GM21423 (cell line): ENCODE measurements at regions not wholly inside any gene's neighbourhood (a gene's known extent, or its start where the extent isn't known, plus 50 kb on each side); places are given as distances from the start of the nearest gene placed in this dataset.

Experiments
- ATAC-seq: cut with Tn5 transposase; IDR thresholded peaks from one replicate; pipeline ENCODE4 v1.9.1; 2021; ENCODE audit warnings: mild to moderate bottlenecking, moderate library complexity; ENCODE audit not compliant: unreplicated experiment

GRCh38 chr21:28227881-28228635, 764.6 kb downstream of the LTN1 start:
- ATAC-seq = no peak

DNA sequence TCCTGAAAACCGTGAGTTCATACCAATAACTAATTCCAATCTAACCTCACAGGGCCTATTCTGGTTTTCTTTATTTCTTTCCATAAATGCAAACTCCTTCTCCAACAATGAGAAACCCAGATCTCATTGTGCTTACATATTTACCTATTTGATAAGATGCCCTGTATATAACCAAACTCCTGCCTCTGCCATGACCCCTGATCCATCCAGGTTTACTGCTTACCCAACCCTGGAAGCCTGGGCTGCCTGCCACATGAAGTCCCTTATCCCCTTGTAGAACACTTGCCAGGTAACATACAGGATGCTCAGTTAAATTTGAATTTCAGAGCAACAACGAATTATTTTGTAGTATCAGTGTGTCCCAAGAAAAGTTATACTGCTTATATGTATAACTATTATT, 766.1 kb downstream of the LTN1 start:
- ATAC-seq = no peak

GRCh38 chr21:28224191-28224726, 768.4 kb downstream of the LTN1 start:
- no peak for ATAC-seq

GRCh38 chr21:28221984-28222383, 770.7 kb downstream of the LTN1 start:
- no peak for ATAC-seq

DNA sequence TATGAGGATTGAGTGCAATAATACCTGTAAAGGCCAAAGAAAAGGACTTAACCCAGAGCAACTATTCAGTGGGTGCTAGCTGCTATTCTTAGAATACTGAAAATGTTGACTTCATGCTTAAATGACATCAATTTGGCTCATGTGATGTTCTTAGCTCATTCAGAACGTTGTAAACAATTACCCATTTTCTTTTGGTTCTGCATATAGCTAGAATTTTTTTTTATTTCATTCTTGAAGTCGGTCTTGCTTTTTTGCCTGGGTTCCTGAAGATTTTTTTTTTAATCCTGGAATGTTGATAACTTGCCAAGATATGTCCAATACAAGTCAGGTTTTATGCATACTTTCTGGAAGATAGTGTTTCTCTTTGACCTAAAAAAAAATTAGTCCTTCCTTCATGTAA, 772.0 kb downstream of the LTN1 start:
- ATAC-seq = no peak

- ATAC-seq = no peak
Measured at GRCh38 chr21:28216976-28217523, 775.6 kb downstream of the LTN1 start.

DNA sequence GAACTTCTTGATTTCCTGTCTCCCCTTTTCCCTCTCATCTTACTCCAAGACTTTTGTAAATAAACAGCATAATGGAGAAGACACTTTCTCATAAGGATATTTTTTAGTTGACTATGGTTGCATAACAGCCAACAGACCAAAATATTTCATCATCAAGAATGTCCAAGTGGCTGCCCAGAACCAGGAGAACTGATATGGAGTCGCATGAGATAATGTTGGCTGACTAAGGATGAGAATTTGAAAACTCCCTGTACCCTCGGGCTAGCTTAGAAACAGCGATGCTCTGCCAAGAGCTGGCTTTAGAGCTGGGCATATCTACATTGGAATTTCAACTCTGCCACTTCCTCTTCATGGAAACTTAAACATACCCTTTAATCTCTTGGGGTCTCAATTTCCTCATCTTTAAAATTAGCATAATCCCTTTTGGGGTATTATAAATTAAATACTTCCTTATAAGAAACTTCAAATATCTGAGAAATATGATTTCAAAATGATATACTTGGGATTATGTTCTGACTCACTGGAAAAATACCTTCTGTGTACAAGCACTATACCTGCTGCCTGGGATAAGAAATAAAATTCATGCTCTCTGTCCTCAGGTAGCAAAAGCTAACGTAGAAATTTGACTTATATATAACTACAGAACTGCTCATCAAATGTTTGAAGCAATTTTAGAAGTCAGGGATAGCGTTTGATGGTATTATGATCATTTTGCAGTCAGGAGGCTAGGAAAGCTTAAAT, 777.3 kb downstream of the LTN1 start:
- ATAC-seq = no peak

DNA sequence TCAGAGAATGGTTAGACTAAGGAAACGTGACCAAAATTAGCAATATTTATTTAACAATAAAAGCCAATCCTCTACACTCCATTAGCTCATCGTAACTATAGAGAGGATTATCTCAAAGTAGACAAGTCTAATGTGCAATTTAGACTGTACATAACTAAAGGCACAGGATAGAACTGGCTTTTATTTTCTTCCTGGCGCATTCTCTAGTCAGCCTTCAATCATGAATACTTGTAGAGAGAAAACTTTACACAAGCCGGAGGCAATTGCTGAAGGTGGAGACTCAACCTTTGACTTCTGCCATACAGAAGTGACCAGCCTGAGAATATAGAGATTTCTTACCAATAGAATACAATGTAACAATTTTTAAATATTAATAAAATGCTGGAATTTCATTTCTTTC, 777.9 kb downstream of the LTN1 start:
- no peak for ATAC-seq

GRCh38 chr21:28213261-28213660, 779.4 kb downstream of the LTN1 start:
- no peak for ATAC-seq

DNA sequence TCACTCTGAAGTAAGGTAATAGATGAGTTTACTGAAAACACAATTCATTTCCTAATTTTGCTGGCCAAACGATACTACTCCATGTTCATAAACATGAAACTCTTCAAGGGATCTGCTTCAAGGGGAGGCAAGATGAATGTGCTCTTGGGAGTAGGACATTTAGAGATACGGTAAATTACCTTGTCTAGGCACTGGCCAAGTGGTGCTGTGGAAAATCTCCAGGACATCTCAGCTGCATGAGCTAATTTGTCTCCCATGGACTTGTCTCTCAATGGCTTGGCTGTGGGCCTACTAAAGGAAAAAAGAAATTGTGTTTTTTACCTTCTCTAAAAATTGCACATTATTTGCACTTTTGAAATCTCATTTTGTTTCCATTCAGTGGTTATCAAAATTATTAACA, 780.6 kb downstream of the LTN1 start:
- ATAC-seq = no peak

DNA sequence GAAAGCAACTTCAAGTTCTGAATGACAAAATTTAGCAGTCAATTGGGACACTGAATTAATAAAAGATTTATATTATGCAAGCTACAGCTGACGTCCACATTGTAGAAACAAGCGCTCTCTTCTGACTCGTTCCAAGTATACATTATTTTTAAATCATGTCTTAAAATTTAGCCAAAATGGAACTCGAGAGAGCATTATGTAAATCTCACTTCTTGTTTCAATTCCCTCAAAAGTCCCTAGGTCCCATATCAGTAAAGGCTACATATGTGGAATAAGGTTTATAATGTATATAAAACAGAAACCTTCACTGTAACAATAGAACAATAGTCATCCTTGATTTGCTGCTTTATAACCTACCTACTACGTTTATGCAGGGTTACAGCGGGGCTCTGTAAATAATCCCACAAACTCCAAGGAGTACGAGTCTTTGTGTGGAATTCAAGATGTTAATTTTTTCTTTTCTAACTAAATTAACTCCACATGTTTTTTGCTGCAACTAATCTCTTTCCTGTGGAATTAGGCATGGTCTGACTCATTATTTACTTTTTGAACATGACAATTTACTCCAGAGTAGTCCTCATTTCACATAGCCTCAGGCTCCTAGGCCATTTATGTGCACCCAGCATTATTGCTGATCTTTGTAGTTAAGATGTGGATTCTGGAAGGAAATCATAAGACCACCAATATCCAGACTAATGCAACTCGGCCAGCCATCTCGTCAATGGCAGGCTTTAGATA, 785.1 kb downstream of the LTN1 start:
- no peak for ATAC-seq

DNA sequence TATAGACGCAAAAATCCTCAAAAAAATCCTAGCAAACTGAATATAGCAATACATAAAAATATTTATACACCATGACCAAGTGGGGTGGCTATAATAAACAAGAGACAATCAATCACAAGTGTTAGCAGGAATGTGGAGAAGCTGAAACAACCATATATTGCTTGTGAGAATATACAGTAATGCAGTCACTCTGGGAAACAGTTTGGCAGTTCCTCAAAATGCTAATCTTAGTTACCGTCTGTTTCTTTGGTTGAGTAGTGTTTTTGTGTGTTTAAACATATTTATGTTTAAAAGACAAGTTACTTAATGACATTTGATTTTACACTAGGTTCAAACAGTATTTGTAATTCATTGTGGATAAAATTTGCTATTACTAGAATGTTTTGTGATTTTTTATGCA, 792.0 kb downstream of the LTN1 start:
- no peak for ATAC-seq

DNA sequence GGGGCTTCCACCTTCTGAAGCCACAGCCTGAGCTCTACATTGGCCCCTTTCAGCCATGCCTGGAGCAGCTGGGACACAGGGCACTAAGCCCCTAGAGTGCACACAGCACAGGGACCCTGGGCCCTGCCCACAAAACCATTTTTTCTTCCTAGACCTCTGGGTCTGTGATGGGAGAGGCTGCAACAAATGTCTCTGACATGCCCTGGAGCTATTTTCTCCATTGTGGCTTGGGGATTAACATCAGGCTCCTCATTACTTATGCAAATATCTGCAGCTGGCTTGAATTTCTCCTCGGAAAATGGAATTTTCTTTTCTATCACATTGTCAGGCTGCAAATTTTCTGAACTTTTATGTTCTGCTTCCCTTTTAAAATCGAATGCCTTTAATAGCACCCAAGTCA, 795.7 kb downstream of the LTN1 start:
- no peak for ATAC-seq

- no peak for ATAC-seq
Measured at GRCh38 chr21:28193189-28193588, 799.5 kb downstream of the LTN1 start.

DNA sequence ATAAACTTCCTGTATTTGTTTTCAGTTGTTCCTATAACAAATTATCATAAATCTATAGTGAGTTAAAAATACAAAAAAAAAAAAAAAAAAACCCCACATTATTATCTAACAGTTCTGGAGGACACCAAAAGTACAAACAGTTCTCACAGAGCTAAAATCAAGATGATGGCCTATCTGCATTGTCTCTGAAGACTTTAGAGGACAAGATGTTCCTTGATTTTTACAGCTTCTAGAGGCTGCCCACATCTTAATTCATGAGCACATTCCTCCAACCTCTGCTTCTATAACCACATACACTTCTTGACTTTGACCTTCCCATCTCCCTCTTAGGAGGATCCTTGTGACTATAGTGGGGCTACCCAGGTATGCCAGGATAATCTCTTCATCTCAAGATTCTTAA, 806.1 kb downstream of the LTN1 start:
- ATAC-seq = no peak

DNA sequence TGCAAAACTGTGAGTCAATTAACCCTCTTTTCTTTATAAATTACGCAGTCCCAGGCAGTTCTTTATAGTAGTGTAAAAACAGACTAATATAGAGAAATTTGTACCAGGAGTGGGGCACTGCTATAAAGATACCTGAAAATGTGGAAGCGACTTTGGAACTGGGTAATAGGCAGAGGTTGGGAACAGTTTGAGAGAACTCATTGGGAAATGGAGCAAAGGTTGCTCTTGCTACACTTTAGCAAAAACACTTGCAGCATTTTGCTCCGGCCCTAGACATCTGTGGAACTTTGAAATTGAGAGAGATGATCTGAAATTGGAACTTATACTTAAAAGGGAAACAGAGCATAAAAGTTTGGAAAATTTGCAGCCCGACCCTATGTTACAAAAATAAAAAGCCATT, 810.9 kb downstream of the LTN1 start:
- no peak for ATAC-seq

- no peak for ATAC-seq
Measured at GRCh38 chr21:28179136-28179535, 813.5 kb downstream of the LTN1 start.

- ATAC-seq = no peak
Measured at GRCh38 chr21:28177124-28177523, 815.6 kb downstream of the LTN1 start.

- ATAC-seq = no peak
Measured at GRCh38 chr21:28174701-28175100, 818.0 kb downstream of the LTN1 start.

- ATAC-seq = no peak
Measured at GRCh38 chr21:28174006-28174405, 818.7 kb downstream of the LTN1 start.

DNA sequence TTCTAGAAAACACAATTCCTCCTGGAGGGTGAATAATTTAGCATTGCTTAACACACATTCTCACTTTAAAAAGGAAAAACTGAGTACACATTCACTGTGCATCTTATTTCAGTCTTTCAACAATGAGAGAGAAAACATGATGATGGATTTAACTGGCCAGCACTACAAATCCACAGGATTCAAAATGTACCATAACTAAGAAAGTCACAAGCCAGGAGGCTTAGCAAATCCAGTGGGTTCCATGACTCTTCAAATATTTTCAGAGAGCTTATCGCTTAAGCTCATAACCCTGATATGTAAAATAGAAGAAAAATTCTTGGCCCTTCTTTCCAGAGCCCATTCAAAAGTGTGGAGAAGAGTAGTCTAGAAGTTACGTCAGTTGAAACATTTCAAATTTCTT, 820.3 kb downstream of the LTN1 start:
- ATAC-seq = no peak
